MM.1S (cell line): ENCODE measurements at regions not wholly inside any gene's neighbourhood (a gene's known extent, or its start where the extent isn't known, plus 50 kb on each side); places are given as distances from the start of the nearest gene placed in this dataset.
"Not testable (repeated sequence)": the region's sequence is repeated elsewhere in the genome, so short reads cannot be mapped to it uniquely, and the experiment has no call there.

Experiments
- CTCF ChIP-seq: fragments of 300-600 bp; sonication (generic); IDR thresholded peaks from 2 replicates; pipeline ENCODE4 v1.5.1; 2016; ENCODE audit warnings: antibody characterized with exemption, low read length, mixed read lengths
- EZH2 ChIP-seq: fragments of 300-600 bp; sonication (generic); optimal IDR thresholded peaks from 2 replicates; pipeline ENCODE3; 2017; ENCODE audit warnings: low read depth, mild to moderate bottlenecking, antibody characterized with exemption, low read length, mixed read lengths

DNA sequence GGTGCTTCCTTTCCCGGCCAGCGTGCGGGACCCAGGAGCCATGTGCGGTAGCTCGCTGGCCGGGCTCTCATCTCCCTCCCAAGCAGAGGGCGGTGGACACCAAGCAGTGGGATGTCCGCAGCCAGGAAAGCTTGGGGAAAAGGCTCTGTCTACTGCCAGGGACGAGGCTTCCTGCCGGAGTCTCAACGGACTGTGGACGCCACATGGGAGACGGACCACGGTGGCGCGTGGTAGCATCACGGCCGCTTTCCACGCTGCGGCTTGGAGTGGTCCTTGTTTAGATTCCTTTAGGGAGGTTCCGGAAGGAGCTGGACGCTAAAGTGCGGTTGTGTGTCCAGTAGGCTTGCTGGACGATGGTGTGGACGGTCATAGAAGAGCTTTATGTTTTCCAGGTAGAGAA, 89.5 kb upstream of the MXRA5 start:
- TF ChIP-seq CTCF, EZH2: not testable (repeated sequence)
